ENCODE measurements at regions not wholly inside any gene's neighbourhood (a gene's known extent, or its start where the extent isn't known, plus 50 kb on each side); places are given as distances from the start of the nearest gene placed in this dataset.

GRCh38 chr2:121974897-121975661, 219.6 kb downstream of the TSN start:
- peak; percentile 51 for TF ChIP-seq CTCF (conservative IDR thresholded peaks at IDR 0.05; ENCODE audit: control insufficient read depth, insufficient read depth, low read depth, low read length)
- DNase-seq (ENCODE audit: low read depth): peak; percentile 79
- peak overlapping the region; percentile 20 for H3K4me3 ChIP-seq (ENCODE audit: control insufficient read depth, low read depth, low read length)

GRCh38 chr2:121976926-121977325, 221.5 kb downstream of the TSN start:
- no peak for TF ChIP-seq CTCF (conservative IDR thresholded peaks at IDR 0.05; ENCODE audit: control insufficient read depth, insufficient read depth, low read depth, low read length)
- DNase-seq (ENCODE audit: low read depth): no peak
- H3K4me3 ChIP-seq (ENCODE audit: control insufficient read depth, low read depth, low read length): no peak overlapping the region

GRCh38 chr2:121977326-121977725, 221.9 kb downstream of the TSN start:
- no peak for DNase-seq (ENCODE audit: low read depth)
- no peak for TF ChIP-seq CTCF (conservative IDR thresholded peaks at IDR 0.05; ENCODE audit: control insufficient read depth, insufficient read depth, low read depth, low read length)

DNA sequence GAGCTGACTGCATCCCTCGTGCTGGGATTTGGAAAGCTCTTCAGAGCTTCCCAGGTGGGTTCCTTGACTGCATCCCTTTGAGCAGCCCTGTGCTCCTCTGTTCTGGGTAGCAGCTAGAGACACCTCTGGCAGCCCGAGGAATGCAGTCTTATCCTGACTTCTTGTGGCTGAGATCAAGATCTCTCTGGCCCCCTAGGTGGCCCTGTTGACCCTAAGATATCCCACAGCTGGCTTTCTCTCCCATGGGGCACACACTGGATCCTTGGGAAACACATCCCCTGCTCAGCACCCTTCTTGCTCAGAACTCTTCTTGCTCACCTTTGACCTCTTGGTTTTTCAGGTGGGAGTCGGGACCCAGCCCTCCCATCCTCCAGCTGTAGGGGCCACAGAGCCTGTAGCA, 237.2 kb downstream of the TSN start:
- H3K4me3 ChIP-seq (ENCODE audit: control insufficient read depth, low read depth, low read length): no peak overlapping the region
- no peak for DNase-seq (ENCODE audit: low read depth)
- no peak for TF ChIP-seq CTCF (conservative IDR thresholded peaks at IDR 0.05; ENCODE audit: control insufficient read depth, insufficient read depth, low read depth, low read length)

More at GRCh38 chr2:121977326-121977725, 221.9 kb downstream of the TSN start:
- no peak overlapping the region for H3K4me3 ChIP-seq (ENCODE audit: control insufficient read depth, low read depth, low read length)

- H3K4me3 ChIP-seq (ENCODE audit: control insufficient read depth, low read depth, low read length): no peak overlapping the region
- no peak for TF ChIP-seq CTCF (conservative IDR thresholded peaks at IDR 0.05; ENCODE audit: control insufficient read depth, insufficient read depth, low read depth, low read length)
- no peak for DNase-seq (ENCODE audit: low read depth)
Measured at GRCh38 chr2:121993682-121994081, 238.2 kb downstream of the TSN start.

- TF ChIP-seq CTCF (conservative IDR thresholded peaks at IDR 0.05; ENCODE audit: control insufficient read depth, insufficient read depth, low read depth, low read length): no peak
- H3K4me3 ChIP-seq (ENCODE audit: control insufficient read depth, low read depth, low read length): no peak overlapping the region
- no peak for DNase-seq (ENCODE audit: low read depth)
Measured at GRCh38 chr2:121994238-121995206, 239.1 kb downstream of the TSN start.

Measured in fibroblast of mammary gland (primary cell).